ENCODE measurements at regions not wholly inside any gene's neighbourhood (a gene's known extent, or its start where the extent isn't known, plus 50 kb on each side); places are given as distances from the start of the nearest gene placed in this dataset.

GRCh38 chr20:11624704-11625103 is 293.0 kb upstream of the BTBD3 start:
- no peaks in the 10 kb centered on the region for H3K9me3 ChIP-seq (ENCODE audit: insufficient read depth in 2 of 2, low read depth in 1 of 2, low read length in 1 of 2)
- H3K4me3 ChIP-seq (ENCODE audit: extremely low read depth in 1 of 4, insufficient read depth in 2 of 4, low read depth in 3 of 4, low read length in 4 of 4), result no peak overlapping the region
- no peak overlapping the region for H3K4ac ChIP-seq (replicated peaks; ENCODE audit: insufficient read length, low read depth, low read length)
- no peaks in the 10 kb centered on the region for H4K20me1 ChIP-seq (replicated peaks in 1 of 2; ENCODE audit: control insufficient read depth in 1 of 2, insufficient read depth in 2 of 2, low read length in 2 of 2)
- FAIRE-seq (no peak), DNase-seq (ENCODE audit: low read depth in 1 of 2, low spot score in 2 of 2) (no peak)
- H4K5ac ChIP-seq (ENCODE audit: insufficient read length, low read depth, low read length), result no peak overlapping the region
- 84% methylated on average over 3 of the region's 3 CpGs; no CpG with 5 or more reads in 1 of the 2 experiments for WGBS, 2 experiments (ENCODE audit: extremely low coverage in 1 of 2, insufficient coverage in 1 of 2, insufficient read length in 1 of 2, insufficient replicate concordance in 2 of 2, low coverage in 1 of 2, low lambda C conversion rate in 2 of 2, missing lambda C conversion rate in 1 of 2)
- H2BK5ac ChIP-seq (ENCODE audit: low read depth, low read length), result no peak overlapping the region
- no peaks in the 10 kb centered on the region for H3K27me3 ChIP-seq (replicated peaks in 1 of 4; ENCODE audit: control insufficient read depth in 3 of 4, extremely low read depth in 1 of 4, insufficient read depth in 3 of 4, low read length in 3 of 4)
- ChIA-PET POLR2A (ENCODE audit: partially characterized antibody) (no interaction called here), CTCF (ENCODE audit: partially characterized antibody) (no interaction called here)
- no peak overlapping the region for H2BK15ac ChIP-seq (ENCODE audit: low read length)
- H3K56ac ChIP-seq (replicated peaks; ENCODE audit: insufficient read length, low read depth, low read length), result no peak overlapping the region
- H3K9ac ChIP-seq (replicated peaks in 1 of 4; ENCODE audit: extremely low read depth in 1 of 4, low read depth in 3 of 4, low read length in 3 of 4), result no peak overlapping the region
- H3K4me1 ChIP-seq (replicated peaks in 1 of 4; ENCODE audit: control insufficient read depth in 3 of 4, insufficient read depth in 4 of 4, low read length in 3 of 4), result no peaks in the 10 kb centered on the region
- H2BK12ac ChIP-seq (ENCODE audit: low read depth, low read length), result no peak overlapping the region
- no peaks in the 10 kb centered on the region for H3K36me3 ChIP-seq (ENCODE audit: control insufficient read depth in 2 of 4, insufficient read depth in 4 of 4, low read length in 3 of 4)
- no peak overlapping the region for H2BK120ac ChIP-seq (replicated peaks; ENCODE audit: low read depth, low read length)
- no peak overlapping the region for H4K8ac ChIP-seq (ENCODE audit: extremely low read depth, insufficient read depth, low read length)
- H3K23me2 ChIP-seq (ENCODE audit: low read depth, low read length), result no peaks in the 10 kb centered on the region
- H3K14ac ChIP-seq (ENCODE audit: insufficient read length), result no peak overlapping the region
- H3K79me1 ChIP-seq (ENCODE audit: low read depth, low read length), result no peaks in the 10 kb centered on the region
- no peak overlapping the region for H2AK5ac ChIP-seq (ENCODE audit: low read depth, low read length)
- no peak overlapping the region for H3K27ac ChIP-seq (ENCODE audit: low read depth, low read length)
- no peaks in the 10 kb centered on the region for H3K79me2 ChIP-seq (ENCODE audit: control insufficient read depth in 1 of 2, insufficient read depth in 2 of 2, low read length in 2 of 2)
- no peak overlapping the region for H3K4me2 ChIP-seq (ENCODE audit: insufficient read depth in 1 of 2, low read depth in 2 of 2, low read length in 2 of 2)
- no peak overlapping the region for H2BK20ac ChIP-seq (ENCODE audit: low read length)
- no peak overlapping the region for H4K91ac ChIP-seq (replicated peaks; ENCODE audit: insufficient read length, low read length)
- H3K18ac ChIP-seq (ENCODE audit: extremely low read depth, low read length), result no peak overlapping the region
- H2AFZ ChIP-seq (ENCODE audit: low read length), result no peak overlapping the region
- H3K23ac ChIP-seq (ENCODE audit: insufficient read length), result no peak overlapping the region
- TF ChIP-seq TAF1 (IDR thresholded peaks at IDR 0.05; ENCODE audit: low read depth, low read length), result no peak
- TF ChIP-seq ZNF274 (IDR thresholded peaks at IDR 0.05; ENCODE audit: borderline replicate concordance, extremely low read depth, low read length), result no peak
- no peak for TF ChIP-seq RNF2 (IDR thresholded peaks at IDR 0.05; ENCODE audit: borderline replicate concordance, low read depth, low read length, missing control alignments, poor library complexity, severe bottlenecking)
- TF ChIP-seq ATF2 (IDR thresholded peaks at IDR 0.05; ENCODE audit: low read length), result no peak

Data from H1 (cell line).